SK-N-SH (cell line): ENCODE measurements at regions not wholly inside any gene's neighbourhood (a gene's known extent, or its start where the extent isn't known, plus 50 kb on each side); places are given as distances from the start of the nearest gene placed in this dataset.

Experiments
- CTCF ChIA-PET: fragments of 300-600, 350-600 bp; formaldehyde crosslinking; extraction: SDS; loops from one replicate; lab custom pipeline; 2021; lab: Yijun Ruan, JAX
- POLR2A ChIA-PET: fragments of 350-600 bp; sonication (Branson Sonifier 250); formaldehyde crosslinking; extraction: SDS; loops from one replicate; lab custom pipeline; 2020; ENCODE audit warnings: antibody characterized with exemption, inconsistent platforms; lab: Yijun Ruan, JAX
- DNase-seq: peaks from one replicate; pipeline ENCODE4 v3.0.0; 2012
- H2AFZ ChIP-seq: fragments of 200-600 bp; sonication (generic); 2 replicates; pipeline ENCODE4 v1.8.1; 2016; ENCODE audit warnings: antibody characterized with exemption, mild to moderate bottlenecking, low read depth
- H3F3A ChIP-seq: fragments of 200-600 bp; sonication (generic); replicated peaks from 2 replicates; pipeline ENCODE3; 2016; ENCODE audit warnings: antibody characterized with exemption, mild to moderate bottlenecking; ENCODE audit not compliant: insufficient read depth
- H3K27ac ChIP-seq, 2 experiments: fragments of 200-500 bp in 1 of 2; fragments of 200-600 bp in 1 of 2; sonication (Bioruptor generic) in 1 of 2; sonication (generic), shearing (Covaris generic) in 1 of 2; 2 replicates each; pipeline versions ENCODE4 v1.5.1 to v1.6.1; 2014 to 2016; ENCODE audit warnings: low read depth in 2 of 2, inconsistent platforms in 1 of 2, low read length in 1 of 2, mild to moderate bottlenecking in 1 of 2, mixed read lengths in 1 of 2
- H3K27me3 ChIP-seq: fragments of 200-600 bp; sonication (generic), shearing (Covaris generic); 2 replicates; pipeline ENCODE4 v1.6.1; 2016; ENCODE audit warnings: mixed run types; ENCODE audit not compliant: insufficient read depth
- H3K36me3 ChIP-seq, 2 experiments: fragments of 200-500 bp in 1 of 2; fragments of 200-600 bp in 1 of 2; sonication (Bioruptor generic) in 1 of 2; sonication (generic) in 1 of 2; replicated peaks in 1 of 2; 2 replicates each; pipeline versions ENCODE3 to v1.5.1; 2014 to 2016; ENCODE audit warnings: low read length in 1 of 2, mild to moderate bottlenecking in 1 of 2; ENCODE audit not compliant: insufficient read depth in 2 of 2, control insufficient read depth in 1 of 2
- H3K4me1 ChIP-seq, 2 experiments: fragments of 200-500 bp in 1 of 2; fragments of 200-600 bp in 1 of 2; sonication (Bioruptor generic) in 1 of 2; sonication (generic), shearing (Covaris generic) in 1 of 2; 2 replicates each; pipeline versions ENCODE4 v1.5.1 to v1.6.1; 2014 to 2016; ENCODE audit warnings: low read depth in 1 of 2, low read length in 1 of 2, mixed run types in 1 of 2; ENCODE audit not compliant: insufficient read depth in 2 of 2, control insufficient read depth in 1 of 2
- H3K4me2 ChIP-seq: fragments of 200-600 bp; sonication (generic), shearing (Covaris generic); 2 replicates; pipeline ENCODE4 v1.6.1; 2017; ENCODE audit warnings: mixed run types
- H3K4me3 ChIP-seq, 2 experiments: fragments of 200-500 bp in 1 of 2; fragments of 200-600 bp in 1 of 2; sonication (Bioruptor generic) in 1 of 2; sonication (generic), shearing (Covaris generic) in 1 of 2; 2 replicates each; pipeline versions ENCODE4 v1.5.1 to v1.8.1; 2014 to 2016; ENCODE audit warnings: low read depth in 2 of 2, inconsistent platforms in 1 of 2, low read length in 1 of 2, mild to moderate bottlenecking in 1 of 2, mixed read lengths in 1 of 2, moderate library complexity in 1 of 2
- H3K79me2 ChIP-seq: fragments of 200-600 bp; sonication (generic); 2 replicates; pipeline ENCODE4 v1.8.1; 2017; ENCODE audit warnings: mild to moderate bottlenecking; ENCODE audit not compliant: insufficient read depth
- H3K9ac ChIP-seq: fragments of 200-600 bp; sonication (generic); 2 replicates; pipeline ENCODE4 v1.6.1; 2017; ENCODE audit warnings: mixed run types
- H3K9me2 ChIP-seq: fragments of 200-600 bp; sonication (generic); 2 replicates; pipeline ENCODE4 v1.6.1; 2017; ENCODE audit warnings: mixed run types
- H3K9me3 ChIP-seq: fragments of 200-600 bp; sonication (generic); 2 replicates; pipeline ENCODE4 v1.6.1; 2017; ENCODE audit warnings: mixed run types, mild to moderate bottlenecking, moderate library complexity
- H4K20me1 ChIP-seq: fragments of 200-600 bp; sonication (generic); 2 replicates; pipeline ENCODE4 v1.6.1; 2017; ENCODE audit warnings: mild to moderate bottlenecking, mixed run types; ENCODE audit not compliant: insufficient read depth
- EP300 ChIP-seq, 2 experiments: IDR thresholded peaks; 2 replicates each; pipeline versions ENCODE4 v1.4.0 to v1.6.1; 2012; ENCODE audit warnings: borderline replicate concordance in 1 of 2, low read depth in 1 of 2, low read length in 1 of 2
- FOSL2 ChIP-seq: IDR thresholded peaks from 2 replicates; pipeline ENCODE4 v1.4.0; 2012; ENCODE audit warnings: low read depth, mild to moderate bottlenecking, moderate library complexity, borderline replicate concordance
- FOXJ3 ChIP-seq: sonication (generic); formaldehyde crosslinking; IDR thresholded peaks from 2 replicates; pipeline ENCODE4 v1.5.1; 2020; ENCODE audit warnings: mild to moderate bottlenecking, missing genetic modification reagents
- GABPA ChIP-seq: IDR thresholded peaks from 2 replicates; pipeline ENCODE4 v1.4.0; 2012; ENCODE audit warnings: low read depth, mild to moderate bottlenecking
- JUND ChIP-seq: IDR thresholded peaks from 2 replicates; pipeline ENCODE4 v1.4.0; 2012
- NFIC ChIP-seq: IDR thresholded peaks from 2 replicates; pipeline ENCODE4 v1.4.0; 2012; ENCODE audit warnings: borderline replicate concordance
- POLR2AphosphoS5 ChIP-seq: IDR thresholded peaks from 2 replicates; pipeline ENCODE4 v1.6.1; 2012; ENCODE audit warnings: low read depth, low read length
- RXRA ChIP-seq: IDR thresholded peaks from 2 replicates; pipeline ENCODE4 v1.4.0; 2012; ENCODE audit warnings: low read depth, mild to moderate bottlenecking, borderline replicate concordance
- SIN3A ChIP-seq: IDR thresholded peaks from 2 replicates; pipeline ENCODE4 v1.6.1; 2012; ENCODE audit warnings: low read depth, mild to moderate bottlenecking, low read length, moderate library complexity, borderline replicate concordance
- TAF1 ChIP-seq: IDR thresholded peaks from 2 replicates; pipeline ENCODE4 v1.6.1; 2012; ENCODE audit warnings: low read depth, mild to moderate bottlenecking, low read length, moderate library complexity, borderline replicate concordance
- TCF12 ChIP-seq: IDR thresholded peaks from 2 replicates; pipeline ENCODE4 v1.4.0; 2012
- TEAD4 ChIP-seq: IDR thresholded peaks from 2 replicates; pipeline ENCODE4 v1.4.0; 2012; ENCODE audit warnings: mild to moderate bottlenecking, borderline replicate concordance; ENCODE audit not compliant: insufficient read depth
- YY1 ChIP-seq: IDR thresholded peaks from 2 replicates; pipeline ENCODE4 v1.4.0; 2012; ENCODE audit warnings: low read depth, mild to moderate bottlenecking
- WGBS: methylation state at CpG from one replicate; pipeline ENCODE4 v1.1.6; 2017; ENCODE audit warnings: low lambda C conversion rate; 5-methylcytosine and 5-hydroxymethylcytosine counted together
- TF ChIP-seq, protein P1 (sequence below): IDR thresholded peaks from 2 replicates; pipeline ENCODE4 v1.4.0; 2012; ENCODE audit warnings: low read depth, borderline replicate concordance
- TF ChIP-seq, protein P2 (sequence below): IDR thresholded peaks from 2 replicates; pipeline ENCODE4 v1.4.0; 2012; ENCODE audit warnings: low read depth
- TF ChIP-seq, protein P3 (sequence below): IDR thresholded peaks from 2 replicates; pipeline ENCODE4; 2012
- TF ChIP-seq, protein P4 (sequence below): fragments of 150-350 bp; IDR thresholded peaks from 2 replicates; pipeline ENCODE4 v1.6.1; 2016; ENCODE audit warnings: mild to moderate bottlenecking, low read depth, low read length
- TF ChIP-seq, protein P5 (sequence below): IDR thresholded peaks from 2 replicates; pipeline ENCODE4 v1.4.0; 2012; ENCODE audit warnings: low read depth, borderline replicate concordance
- TF ChIP-seq, protein P6 (sequence below): fragments of 200-600 bp; sonication (generic); IDR thresholded peaks from 2 replicates; pipeline ENCODE4 v1.6.1; 2017; ENCODE audit warnings: antibody characterized with exemption, mild to moderate bottlenecking, moderate library complexity

DNA sequence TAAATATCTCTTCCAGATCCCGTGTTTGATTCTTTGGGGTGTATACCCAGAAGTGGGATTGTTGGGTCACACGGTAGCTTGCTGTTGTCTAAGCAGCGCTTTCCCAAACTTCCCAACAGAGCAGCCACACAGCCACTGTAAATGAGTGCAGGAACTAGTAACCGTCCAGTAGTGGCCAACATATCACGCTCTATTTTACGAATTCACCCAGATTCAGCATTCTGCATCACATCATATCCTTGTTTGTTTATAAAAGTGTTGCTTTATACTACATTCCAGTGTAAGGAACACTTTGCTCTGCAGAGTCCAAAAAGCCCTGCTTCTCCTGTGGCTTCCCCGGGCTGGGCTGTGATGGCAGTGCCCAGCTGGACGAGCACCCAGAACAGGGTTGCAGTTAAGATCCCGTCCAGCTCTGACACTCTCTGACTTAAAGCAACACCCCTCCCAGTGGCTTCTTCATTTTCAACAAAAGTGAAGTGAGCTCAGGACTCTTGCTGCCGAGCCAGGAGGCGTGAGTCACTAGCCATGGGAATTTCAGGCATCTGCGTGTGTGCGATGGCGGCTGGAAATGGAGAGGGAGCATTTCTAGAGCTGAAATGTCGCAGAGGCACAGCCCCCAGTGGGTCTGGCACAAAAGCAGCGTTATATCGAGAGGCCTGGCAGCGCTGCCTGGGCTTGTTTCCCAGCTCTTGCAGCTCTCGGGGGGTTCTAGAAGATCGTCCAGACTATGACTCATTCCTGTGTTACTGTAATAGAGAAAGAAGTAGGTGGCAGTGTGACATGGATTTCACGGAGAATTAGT lies 216.3 kb upstream of the ECI2 start:
- peak overlapping the region; percentile 42; the same call in 1 of the 2 replicates for H3K9ac ChIP-seq
- H3K4me1 ChIP-seq = peaks cover 0 to 16% of the 10 kb centered on the region in 2 experiments; a peak in 2 of 4 replicates
- H3F3A ChIP-seq = peaks cover 23% of the 10 kb centered on the region
- WGBS = 18% methylated on average over 19 of the region's 21 CpGs
- peak overlapping the region; percentile 73 for H3K4me2 ChIP-seq
- H3K36me3 ChIP-seq = no peaks in the 10 kb centered on the region
- peak overlapping the region; percentile 40 to 78; a peak in 3 of 4 replicates for H3K27ac ChIP-seq
- DNase-seq = peak; percentile 7
- H3K79me2 ChIP-seq = no peaks in the 10 kb centered on the region
- H3K4me3 ChIP-seq = peak overlapping the region; percentile 24 to 26; a peak in 3 of 4 replicates
- TF ChIP-seq TAF1 (no peak), RXRA (0 out of 2 replicates have a peak, but pooled peaks have one; percentile 13), TEAD4 (peak; percentile 95), FOSL2 (peak; percentile 88), FOXJ3 (CRISPR knock-in tag) (no peak), YY1 (peak; percentile 80; the same call in 1 of the 2 replicates), SIN3A (no peak), JUND (peak; percentile 88), POLR2AphosphoS5 (peak; percentile 29; the same call in 1 of the 2 replicates), GABPA (no peak), NFIC (peak; percentile 77; the same call in 1 of the 2 replicates), EP300 (IDR thresholded peaks at IDR 0.05; ENCODE audit: borderline replicate concordance in 1 of 2, low read depth in 1 of 2, low read length in 1 of 2) (peak in 1 of 2 experiments; percentile 86; a peak in 2 of 4 replicates), TCF12 (peak; percentile 83)
- TF ChIP-seq, protein P1, sequence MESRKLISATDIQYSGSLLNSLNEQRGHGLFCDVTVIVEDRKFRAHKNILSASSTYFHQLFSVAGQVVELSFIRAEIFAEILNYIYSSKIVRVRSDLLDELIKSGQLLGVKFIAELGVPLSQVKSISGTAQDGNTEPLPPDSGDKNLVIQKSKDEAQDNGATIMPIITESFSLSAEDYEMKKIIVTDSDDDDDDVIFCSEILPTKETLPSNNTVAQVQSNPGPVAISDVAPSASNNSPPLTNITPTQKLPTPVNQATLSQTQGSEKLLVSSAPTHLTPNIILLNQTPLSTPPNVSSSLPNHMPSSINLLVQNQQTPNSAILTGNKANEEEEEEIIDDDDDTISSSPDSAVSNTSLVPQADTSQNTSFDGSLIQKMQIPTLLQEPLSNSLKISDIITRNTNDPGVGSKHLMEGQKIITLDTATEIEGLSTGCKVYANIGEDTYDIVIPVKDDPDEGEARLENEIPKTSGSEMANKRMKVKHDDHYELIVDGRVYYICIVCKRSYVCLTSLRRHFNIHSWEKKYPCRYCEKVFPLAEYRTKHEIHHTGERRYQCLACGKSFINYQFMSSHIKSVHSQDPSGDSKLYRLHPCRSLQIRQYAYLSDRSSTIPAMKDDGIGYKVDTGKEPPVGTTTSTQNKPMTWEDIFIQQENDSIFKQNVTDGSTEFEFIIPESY = peak; percentile 58; the same call in 1 of the 2 replicates
- TF ChIP-seq, protein P2, sequence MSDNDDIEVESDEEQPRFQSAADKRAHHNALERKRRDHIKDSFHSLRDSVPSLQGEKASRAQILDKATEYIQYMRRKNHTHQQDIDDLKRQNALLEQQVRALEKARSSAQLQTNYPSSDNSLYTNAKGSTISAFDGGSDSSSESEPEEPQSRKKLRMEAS = peak; percentile 84
- TF ChIP-seq, protein P3, sequence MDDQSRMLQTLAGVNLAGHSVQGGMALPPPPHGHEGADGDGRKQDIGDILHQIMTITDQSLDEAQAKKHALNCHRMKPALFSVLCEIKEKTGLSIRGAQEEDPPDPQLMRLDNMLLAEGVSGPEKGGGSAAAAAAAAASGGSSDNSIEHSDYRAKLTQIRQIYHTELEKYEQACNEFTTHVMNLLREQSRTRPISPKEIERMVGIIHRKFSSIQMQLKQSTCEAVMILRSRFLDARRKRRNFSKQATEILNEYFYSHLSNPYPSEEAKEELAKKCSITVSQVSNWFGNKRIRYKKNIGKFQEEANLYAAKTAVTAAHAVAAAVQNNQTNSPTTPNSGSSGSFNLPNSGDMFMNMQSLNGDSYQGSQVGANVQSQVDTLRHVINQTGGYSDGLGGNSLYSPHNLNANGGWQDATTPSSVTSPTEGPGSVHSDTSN = peak; percentile 65
- TF ChIP-seq, protein P4, sequence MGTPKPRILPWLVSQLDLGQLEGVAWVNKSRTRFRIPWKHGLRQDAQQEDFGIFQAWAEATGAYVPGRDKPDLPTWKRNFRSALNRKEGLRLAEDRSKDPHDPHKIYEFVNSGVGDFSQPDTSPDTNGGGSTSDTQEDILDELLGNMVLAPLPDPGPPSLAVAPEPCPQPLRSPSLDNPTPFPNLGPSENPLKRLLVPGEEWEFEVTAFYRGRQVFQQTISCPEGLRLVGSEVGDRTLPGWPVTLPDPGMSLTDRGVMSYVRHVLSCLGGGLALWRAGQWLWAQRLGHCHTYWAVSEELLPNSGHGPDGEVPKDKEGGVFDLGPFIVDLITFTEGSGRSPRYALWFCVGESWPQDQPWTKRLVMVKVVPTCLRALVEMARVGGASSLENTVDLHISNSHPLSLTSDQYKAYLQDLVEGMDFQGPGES = no peak
- TF ChIP-seq, protein P5, sequence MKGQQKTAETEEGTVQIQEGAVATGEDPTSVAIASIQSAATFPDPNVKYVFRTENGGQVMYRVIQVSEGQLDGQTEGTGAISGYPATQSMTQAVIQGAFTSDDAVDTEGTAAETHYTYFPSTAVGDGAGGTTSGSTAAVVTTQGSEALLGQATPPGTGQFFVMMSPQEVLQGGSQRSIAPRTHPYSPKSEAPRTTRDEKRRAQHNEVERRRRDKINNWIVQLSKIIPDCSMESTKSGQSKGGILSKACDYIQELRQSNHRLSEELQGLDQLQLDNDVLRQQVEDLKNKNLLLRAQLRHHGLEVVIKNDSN = 0 out of 2 replicates have a peak, but pooled peaks have one; percentile 14
- TF ChIP-seq, protein P6, sequence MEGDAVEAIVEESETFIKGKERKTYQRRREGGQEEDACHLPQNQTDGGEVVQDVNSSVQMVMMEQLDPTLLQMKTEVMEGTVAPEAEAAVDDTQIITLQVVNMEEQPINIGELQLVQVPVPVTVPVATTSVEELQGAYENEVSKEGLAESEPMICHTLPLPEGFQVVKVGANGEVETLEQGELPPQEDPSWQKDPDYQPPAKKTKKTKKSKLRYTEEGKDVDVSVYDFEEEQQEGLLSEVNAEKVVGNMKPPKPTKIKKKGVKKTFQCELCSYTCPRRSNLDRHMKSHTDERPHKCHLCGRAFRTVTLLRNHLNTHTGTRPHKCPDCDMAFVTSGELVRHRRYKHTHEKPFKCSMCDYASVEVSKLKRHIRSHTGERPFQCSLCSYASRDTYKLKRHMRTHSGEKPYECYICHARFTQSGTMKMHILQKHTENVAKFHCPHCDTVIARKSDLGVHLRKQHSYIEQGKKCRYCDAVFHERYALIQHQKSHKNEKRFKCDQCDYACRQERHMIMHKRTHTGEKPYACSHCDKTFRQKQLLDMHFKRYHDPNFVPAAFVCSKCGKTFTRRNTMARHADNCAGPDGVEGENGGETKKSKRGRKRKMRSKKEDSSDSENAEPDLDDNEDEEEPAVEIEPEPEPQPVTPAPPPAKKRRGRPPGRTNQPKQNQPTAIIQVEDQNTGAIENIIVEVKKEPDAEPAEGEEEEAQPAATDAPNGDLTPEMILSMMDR = no peak
- CTCF ChIA-PET = no interaction called here
- H3K9me3 ChIP-seq = no peaks in the 10 kb centered on the region
- H2AFZ ChIP-seq = peak overlapping the region; percentile 77; the same call in 1 of the 2 replicates
- H4K20me1 ChIP-seq = no peaks in the 10 kb centered on the region
- POLR2A ChIA-PET = no interaction called here
- H3K27me3 ChIP-seq = no peaks in the 10 kb centered on the region
- no peaks in the 10 kb centered on the region for H3K9me2 ChIP-seq
